ENCODE measurements at regions not wholly inside any gene's neighbourhood (a gene's known extent, or its start where the extent isn't known, plus 50 kb on each side); places are given as distances from the start of the nearest gene placed in this dataset.

- no peak for DNase-seq
- no peak overlapping the region for H3K27ac Mint-ChIP-seq
- H3K4me3 Mint-ChIP-seq: no peak overlapping the region
- no peaks in the 10 kb centered on the region for H3K9me3 Mint-ChIP-seq
- H3K4me1 Mint-ChIP-seq: peaks cover 3% of the 10 kb centered on the region
- H3K27me3 Mint-ChIP-seq (ENCODE audit: low read depth, poor library complexity): peaks cover 7% of the 10 kb centered on the region
- no peaks in the 10 kb centered on the region for H3K36me3 Mint-ChIP-seq (ENCODE audit: low read depth)
- TF ChIP-seq, protein P1, sequence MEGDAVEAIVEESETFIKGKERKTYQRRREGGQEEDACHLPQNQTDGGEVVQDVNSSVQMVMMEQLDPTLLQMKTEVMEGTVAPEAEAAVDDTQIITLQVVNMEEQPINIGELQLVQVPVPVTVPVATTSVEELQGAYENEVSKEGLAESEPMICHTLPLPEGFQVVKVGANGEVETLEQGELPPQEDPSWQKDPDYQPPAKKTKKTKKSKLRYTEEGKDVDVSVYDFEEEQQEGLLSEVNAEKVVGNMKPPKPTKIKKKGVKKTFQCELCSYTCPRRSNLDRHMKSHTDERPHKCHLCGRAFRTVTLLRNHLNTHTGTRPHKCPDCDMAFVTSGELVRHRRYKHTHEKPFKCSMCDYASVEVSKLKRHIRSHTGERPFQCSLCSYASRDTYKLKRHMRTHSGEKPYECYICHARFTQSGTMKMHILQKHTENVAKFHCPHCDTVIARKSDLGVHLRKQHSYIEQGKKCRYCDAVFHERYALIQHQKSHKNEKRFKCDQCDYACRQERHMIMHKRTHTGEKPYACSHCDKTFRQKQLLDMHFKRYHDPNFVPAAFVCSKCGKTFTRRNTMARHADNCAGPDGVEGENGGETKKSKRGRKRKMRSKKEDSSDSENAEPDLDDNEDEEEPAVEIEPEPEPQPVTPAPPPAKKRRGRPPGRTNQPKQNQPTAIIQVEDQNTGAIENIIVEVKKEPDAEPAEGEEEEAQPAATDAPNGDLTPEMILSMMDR (IDR thresholded peaks at IDR 0.05): no peak
Measured at GRCh38 chr12:90079529-90080210, 371.0 kb upstream of the ATP2B1 start.

DNA sequence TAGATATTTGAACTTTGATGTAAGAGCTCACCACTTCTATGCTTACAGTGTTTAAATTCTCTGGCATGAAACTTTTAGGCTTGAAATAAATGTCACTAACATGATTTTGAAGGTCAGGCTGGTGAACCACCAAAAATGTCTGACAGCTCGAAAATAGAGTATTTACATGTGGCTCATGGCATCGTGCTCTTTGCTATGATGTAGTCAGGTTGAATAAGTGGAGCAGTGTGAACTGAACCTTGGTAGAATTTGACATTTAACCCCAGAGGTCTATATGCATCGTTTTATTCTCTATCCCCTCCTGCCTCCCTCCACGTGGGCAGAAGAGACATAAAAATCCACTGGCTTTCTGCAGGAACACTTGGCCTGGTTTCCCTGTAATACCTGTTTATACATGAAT is 369.7 kb upstream of the ATP2B1 start:
- Mint-ChIP-seq H3K4me3 (no peak overlapping the region), H3K36me3 (ENCODE audit: low read depth) (no peaks in the 10 kb centered on the region), H3K27me3 (ENCODE audit: low read depth, poor library complexity) (peaks cover 8% of the 10 kb centered on the region), H3K27ac (no peak overlapping the region), H3K4me1 (no peaks in the 10 kb centered on the region), H3K9me3 (no peaks in the 10 kb centered on the region)
- TF ChIP-seq, protein P1 (IDR thresholded peaks at IDR 0.05): no peak
- DNase-seq: no peak

- H3K36me3 Mint-ChIP-seq (ENCODE audit: low read depth): no peaks in the 10 kb centered on the region
- H3K4me3 Mint-ChIP-seq: no peak overlapping the region
- H3K27ac Mint-ChIP-seq: no peak overlapping the region
- no peaks in the 10 kb centered on the region for H3K9me3 Mint-ChIP-seq
- DNase-seq: no peak
- peaks cover 10% of the 10 kb centered on the region for H3K27me3 Mint-ChIP-seq (ENCODE audit: low read depth, poor library complexity)
- TF ChIP-seq, protein P1 (IDR thresholded peaks at IDR 0.05): no peak
- H3K4me1 Mint-ChIP-seq: no peaks in the 10 kb centered on the region
Measured at GRCh38 chr12:90077756-90078155, 369.1 kb upstream of the ATP2B1 start.

DNA sequence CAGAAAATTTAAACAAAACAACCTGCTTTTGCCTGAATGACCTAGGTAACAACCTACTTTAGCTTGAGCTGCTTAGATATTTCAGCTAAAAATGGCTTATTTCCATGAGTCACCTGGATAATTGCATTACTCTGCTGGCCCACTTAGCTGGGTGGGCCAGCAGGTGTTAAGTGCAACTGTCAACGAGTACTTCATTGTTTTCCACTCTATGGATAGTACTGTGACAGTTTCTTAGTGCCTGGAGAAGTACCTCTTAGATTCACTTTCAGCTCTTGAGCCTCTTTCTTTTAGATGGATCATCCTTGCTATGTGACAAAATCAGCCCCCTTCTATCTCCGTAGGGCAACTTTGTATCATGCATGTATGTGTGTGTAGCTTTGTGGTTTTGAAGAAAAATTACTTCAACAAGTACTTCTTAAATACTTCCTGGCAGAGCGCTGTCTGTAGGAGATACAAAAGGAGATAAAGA is 368.2 kb upstream of the ATP2B1 start:
- Mint-ChIP-seq H3K27ac (no peak overlapping the region), H3K9me3 (no peaks in the 10 kb centered on the region), H3K27me3 (ENCODE audit: low read depth, poor library complexity) (peaks cover 10% of the 10 kb centered on the region), H3K36me3 (ENCODE audit: low read depth) (no peaks in the 10 kb centered on the region), H3K4me3 (no peak overlapping the region), H3K4me1 (no peaks in the 10 kb centered on the region)
- no peak for DNase-seq
- TF ChIP-seq, protein P1 (IDR thresholded peaks at IDR 0.05): no peak

GRCh38 chr12:90075685-90076084 is 367.0 kb upstream of the ATP2B1 start:
- Mint-ChIP-seq H3K27ac (no peak overlapping the region), H3K27me3 (ENCODE audit: low read depth, poor library complexity) (peaks cover 10% of the 10 kb centered on the region), H3K9me3 (no peaks in the 10 kb centered on the region), H3K4me3 (no peak overlapping the region), H3K4me1 (no peaks in the 10 kb centered on the region), H3K36me3 (ENCODE audit: low read depth) (peaks cover under 1% of the 10 kb centered on the region)
- TF ChIP-seq, protein P1 (IDR thresholded peaks at IDR 0.05): no peak
- DNase-seq: no peak

DNA sequence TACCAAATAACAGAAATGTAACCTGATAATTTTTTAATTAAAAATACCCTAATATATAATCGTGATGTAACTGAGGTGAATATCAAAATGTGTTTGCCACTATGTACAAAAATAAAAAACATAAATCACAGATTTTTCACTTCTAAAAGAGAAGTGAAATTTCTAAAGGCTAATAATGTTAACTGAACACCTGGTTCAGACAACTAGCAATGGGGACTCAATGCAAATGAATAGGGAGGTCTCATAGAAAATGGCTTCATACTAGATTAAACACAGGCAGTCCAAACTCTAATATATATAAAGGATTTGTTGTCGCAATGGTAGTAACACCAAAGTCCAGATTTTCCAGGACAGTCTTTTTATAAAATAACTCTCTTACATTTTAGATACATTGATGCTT is 365.4 kb upstream of the ATP2B1 start:
- H3K4me3 Mint-ChIP-seq: no peak overlapping the region
- H3K36me3 Mint-ChIP-seq (ENCODE audit: low read depth): peaks cover 4% of the 10 kb centered on the region
- DNase-seq: no peak
- H3K27me3 Mint-ChIP-seq (ENCODE audit: low read depth, poor library complexity): peaks cover 10% of the 10 kb centered on the region
- no peak overlapping the region for H3K27ac Mint-ChIP-seq
- H3K9me3 Mint-ChIP-seq: peaks cover 9% of the 10 kb centered on the region
- H3K4me1 Mint-ChIP-seq: no peaks in the 10 kb centered on the region
- TF ChIP-seq, protein P1 (IDR thresholded peaks at IDR 0.05): no peak

All from nephron progenitor cell (in vitro differentiated cells).